GM23248 (cell line): ENCODE measurements at regions not wholly inside any gene's neighbourhood (a gene's known extent, or its start where the extent isn't known, plus 50 kb on each side); places are given as distances from the start of the nearest gene placed in this dataset.

Experiments used
- DNase-seq: peaks from one replicate; pipeline ENCODE4 v3.0.0-alpha.2; 2015
- H2AFZ ChIP-seq: fragments of 200-600 bp; sonication (generic); 2 replicates; pipeline ENCODE4 v1.6.1; 2016; ENCODE audit warnings: antibody characterized with exemption
- H3F3A ChIP-seq: fragments of 200-600 bp; sonication (generic); 2 replicates; pipeline ENCODE4 v1.6.1; 2016; ENCODE audit warnings: mild to moderate bottlenecking, antibody characterized with exemption, mixed run types; ENCODE audit not compliant: insufficient read depth
- H3K27ac ChIP-seq: fragments of 200-600 bp; sonication (generic); 2 replicates; pipeline ENCODE4 v1.5.1; 2016; ENCODE audit warnings: mild to moderate bottlenecking
- H3K27me3 ChIP-seq: fragments of 200-600 bp; sonication (generic); replicated peaks from 2 replicates; pipeline ENCODE4 v1.6.1; 2016; ENCODE audit warnings: mild to moderate bottlenecking; ENCODE audit not compliant: insufficient read depth
- H3K36me3 ChIP-seq: fragments of 200-600 bp; sonication (generic); 2 replicates; pipeline ENCODE4 v1.6.1; 2016; ENCODE audit warnings: low read depth, mild to moderate bottlenecking
- H3K4me1 ChIP-seq: fragments of 200-600 bp; sonication (generic); 2 replicates; pipeline ENCODE4 v1.6.1; 2016; ENCODE audit warnings: mild to moderate bottlenecking; ENCODE audit not compliant: insufficient read depth
- H3K4me2 ChIP-seq: fragments of 200-600 bp; sonication (generic); one replicate; pipeline ENCODE4 v1.6.1; 2016; ENCODE audit warnings: mild to moderate bottlenecking; ENCODE audit not compliant: unreplicated experiment
- H3K4me3 ChIP-seq: fragments of 200-600 bp; sonication (generic); 2 replicates; pipeline ENCODE4 v1.5.1; 2016; ENCODE audit warnings: mild to moderate bottlenecking
- H3K79me2 ChIP-seq: fragments of 200-600 bp; sonication (generic); 2 replicates; pipeline ENCODE4 v1.6.1; 2016; ENCODE audit warnings: mild to moderate bottlenecking; ENCODE audit not compliant: insufficient read depth
- H3K9ac ChIP-seq: fragments of 200-600 bp; sonication (generic); 2 replicates; pipeline ENCODE4 v1.6.1; 2016; ENCODE audit warnings: mild to moderate bottlenecking
- H3K9me2 ChIP-seq: fragments of 200-600 bp; sonication (generic); 2 replicates; pipeline ENCODE4 v1.6.1; 2016; ENCODE audit warnings: mixed run types, mild to moderate bottlenecking, moderate library complexity; ENCODE audit not compliant: insufficient read depth
- H3K9me3 ChIP-seq: fragments of 200-600 bp; sonication (generic); one replicate; pipeline ENCODE4 v1.6.1; 2017; ENCODE audit warnings: low read depth
- H4K20me1 ChIP-seq: fragments of 200-600 bp; sonication (generic); 2 replicates; pipeline ENCODE4 v1.6.0; 2016; ENCODE audit not compliant: insufficient read depth
- EZH2 ChIP-seq: fragments of 200-600 bp; sonication (generic); IDR thresholded peaks from 2 replicates; pipeline ENCODE4 v1.6.1; 2018; ENCODE audit warnings: antibody characterized with exemption, mild to moderate bottlenecking; ENCODE audit not compliant: insufficient read depth, poor library complexity, severe bottlenecking
- EZH2phosphoT487 ChIP-seq: fragments of 200-600 bp; sonication (generic); IDR thresholded peaks from 2 replicates; pipeline ENCODE4 v1.6.1; 2018; ENCODE audit warnings: antibody characterized with exemption, moderate library complexity, mild to moderate bottlenecking, low read depth; ENCODE audit not compliant: insufficient read depth
- WGBS, 2 experiments: methylation state at CpG; one replicate each; pipeline ENCODE4 v1.1.6; 2015 to 2017; ENCODE audit warnings: low lambda C conversion rate in 2 of 2, low coverage in 1 of 2; ENCODE audit errors: missing lambda C conversion rate in 2 of 2; 5-methylcytosine and 5-hydroxymethylcytosine counted together
- in situ Hi-C: fragments of 300-500 bp; cut with MboI; formaldehyde crosslinking; loops from 2 replicates; pipeline ENCODE4 v1.15.0; 2020

DNA sequence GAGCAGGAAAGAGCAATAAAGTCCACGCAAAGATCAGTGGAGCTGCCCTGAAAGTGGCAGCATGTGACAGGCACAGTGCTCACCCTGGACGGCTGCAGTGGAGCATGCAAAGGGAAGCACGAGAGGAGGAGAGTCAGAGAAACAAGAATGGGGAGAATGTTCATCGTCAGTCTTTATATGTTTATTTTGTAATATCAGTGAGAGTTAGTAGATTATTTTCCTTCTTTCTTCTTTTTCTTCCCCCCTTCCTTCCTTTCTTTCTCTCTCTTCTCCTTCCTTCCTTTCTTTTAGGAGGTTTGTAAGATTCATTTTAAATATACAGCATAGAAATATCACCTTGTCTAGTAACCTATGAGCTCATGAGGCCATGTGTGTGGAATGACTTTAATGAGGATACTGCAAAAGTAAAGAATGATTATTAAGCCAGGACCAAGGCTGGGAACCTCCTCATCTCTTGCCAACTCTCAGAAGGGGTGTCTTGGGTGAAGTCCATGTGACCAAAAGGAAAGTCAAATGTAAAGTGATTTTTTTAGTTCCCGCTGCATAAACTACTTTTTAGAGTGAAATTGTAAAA is 321.1 kb downstream of the AASDHPPT start:
- H3K4me1 ChIP-seq = peaks cover 40% of the 10 kb centered on the region
- H3K9ac ChIP-seq = peak overlapping the region; percentile 70
- H4K20me1 ChIP-seq = no peaks in the 10 kb centered on the region
- no peaks in the 10 kb centered on the region for H3K9me3 ChIP-seq
- H3K4me2 ChIP-seq = peak overlapping the region; percentile 76
- peak; percentile 70 for DNase-seq
- TF ChIP-seq EZH2 = no peak
- TF ChIP-seq EZH2phosphoT487 = no peak
- H3K4me3 ChIP-seq = peak overlapping the region; percentile 46
- H3F3A ChIP-seq = peaks cover 36% of the 10 kb centered on the region
- no peaks in the 10 kb centered on the region for H3K9me2 ChIP-seq
- H3K36me3 ChIP-seq = no peaks in the 10 kb centered on the region
- H3K27ac ChIP-seq = peak overlapping the region; percentile 91
- 4 to 11% methylated on average over 5 of the region's 5 CpGs for WGBS, 2 experiments
- in situ Hi-C loops = no loop called here
- H3K27me3 ChIP-seq = no peaks in the 10 kb centered on the region
- H2AFZ ChIP-seq = peak overlapping the region; percentile 61
- no peaks in the 10 kb centered on the region for H3K79me2 ChIP-seq

DNA sequence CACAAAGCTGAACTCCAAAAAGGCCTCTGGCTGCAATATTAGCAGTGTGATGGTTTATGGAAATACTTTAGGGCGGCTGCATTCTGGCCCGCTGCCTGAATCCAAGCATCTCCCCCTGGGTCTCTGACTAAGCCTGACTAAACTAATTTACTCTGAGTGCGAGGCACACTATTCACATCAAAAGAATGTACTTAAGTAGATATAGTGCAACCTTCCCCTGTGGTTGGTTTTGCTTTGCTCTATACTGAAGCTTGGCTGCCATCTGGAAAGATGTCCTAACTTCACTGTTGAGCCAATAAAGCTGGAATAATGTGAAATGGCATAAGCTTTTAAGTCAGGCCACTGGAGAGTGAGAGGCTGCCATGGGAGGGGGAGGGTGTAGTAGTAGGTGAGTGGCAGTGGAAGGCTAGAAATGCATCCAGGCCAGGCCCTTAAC is 321.6 kb downstream of the AASDHPPT start:
- in situ Hi-C loops = no loop called here
- 0% methylated on average over 3 of the region's 3 CpGs for WGBS, 2 experiments

GRCh38 chr11:106399624-106400023 is 322.2 kb downstream of the AASDHPPT start:
- H3K4me2 ChIP-seq = peak overlapping the region; percentile 26
- WGBS, 2 experiments = 74 to 75% methylated on average over 4 of the region's 4 CpGs
- in situ Hi-C loops = no loop called here

More for the DNA sequence above, 321.6 kb downstream of the AASDHPPT start:
- H3K4me1 ChIP-seq = peaks cover 40% of the 10 kb centered on the region
- H3K36me3 ChIP-seq = no peaks in the 10 kb centered on the region
- H3K9me2 ChIP-seq = no peaks in the 10 kb centered on the region
- peak overlapping the region; percentile 46 for H3K4me3 ChIP-seq
- H3K4me2 ChIP-seq = peak overlapping the region; percentile 76
- no peaks in the 10 kb centered on the region for H3K9me3 ChIP-seq
- peak overlapping the region; percentile 70 for H3K9ac ChIP-seq
- H3K27me3 ChIP-seq = no peaks in the 10 kb centered on the region
- H2AFZ ChIP-seq = peak overlapping the region; percentile 61; the same call in 1 of the 2 replicates
- H3F3A ChIP-seq = peaks cover 36% of the 10 kb centered on the region
- H3K27ac ChIP-seq = peak overlapping the region; percentile 91
- DNase-seq = peak; percentile 99
- no peaks in the 10 kb centered on the region for H4K20me1 ChIP-seq
- TF ChIP-seq EZH2phosphoT487 = no peak
- no peaks in the 10 kb centered on the region for H3K79me2 ChIP-seq

DNA sequence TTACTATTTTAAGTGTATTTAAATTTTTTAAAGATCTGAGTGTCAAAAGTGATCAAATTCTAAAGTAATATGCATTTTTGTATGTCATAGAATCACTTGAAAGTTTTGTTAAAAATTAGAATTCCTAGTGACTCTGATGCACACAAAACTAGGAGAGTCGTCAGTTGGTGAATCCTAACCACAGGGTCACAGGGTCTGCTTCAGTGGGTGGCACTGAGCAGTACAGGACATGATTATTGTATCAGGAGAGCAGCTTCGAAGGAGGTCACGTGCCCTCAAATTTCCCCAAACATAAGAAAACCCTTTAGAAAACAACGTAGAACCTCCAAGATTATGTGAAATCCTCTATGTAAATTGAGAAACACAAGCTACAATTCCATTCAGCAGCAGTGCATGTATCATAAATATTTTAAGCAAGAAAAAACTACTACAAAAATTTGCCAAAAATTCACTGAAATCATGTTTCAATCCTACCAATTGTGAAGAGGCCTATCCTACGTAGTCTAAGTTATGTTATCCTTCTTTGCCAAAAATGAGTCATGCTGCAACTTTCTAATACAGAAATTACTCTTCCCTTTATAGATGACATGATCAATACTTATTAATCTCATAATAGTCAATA is 323.6 kb downstream of the AASDHPPT start:
- no peaks in the 10 kb centered on the region for H3K36me3 ChIP-seq
- no peaks in the 10 kb centered on the region for H4K20me1 ChIP-seq
- WGBS, 2 experiments = 89 to 92% methylated on average over 5 of the region's 5 CpGs
- DNase-seq = peak; percentile 27
- H3K9me2 ChIP-seq = no peaks in the 10 kb centered on the region
- H3K27me3 ChIP-seq = no peaks in the 10 kb centered on the region
- no peak overlapping the region for H3K9ac ChIP-seq
- peaks cover 36% of the 10 kb centered on the region for H3F3A ChIP-seq
- in situ Hi-C loops = no loop called here
- peaks cover 40% of the 10 kb centered on the region for H3K4me1 ChIP-seq
- TF ChIP-seq EZH2 = no peak
- no peak for TF ChIP-seq EZH2phosphoT487
- H2AFZ ChIP-seq = no peak overlapping the region
- no peak overlapping the region for H3K4me2 ChIP-seq
- H3K79me2 ChIP-seq = no peaks in the 10 kb centered on the region
- no peak overlapping the region for H3K27ac ChIP-seq
- no peaks in the 10 kb centered on the region for H3K9me3 ChIP-seq
- no peak overlapping the region for H3K4me3 ChIP-seq

More at GRCh38 chr11:106399624-106400023, 322.2 kb downstream of the AASDHPPT start:
- Histone ChIP-seq H3K9ac (no peak overlapping the region), H3K4me1 (peaks cover 40% of the 10 kb centered on the region), H3K9me3 (no peaks in the 10 kb centered on the region), H3K36me3 (no peaks in the 10 kb centered on the region), H4K20me1 (no peaks in the 10 kb centered on the region), H3F3A (peaks cover 36% of the 10 kb centered on the region), H3K9me2 (no peaks in the 10 kb centered on the region), H3K4me3 (no peak overlapping the region), H2AFZ (no peak overlapping the region), H3K27me3 (no peaks in the 10 kb centered on the region), H3K27ac (peak overlapping the region; percentile 91), H3K79me2 (no peaks in the 10 kb centered on the region)
- no peak for TF ChIP-seq EZH2phosphoT487
- no peak for TF ChIP-seq EZH2
- DNase-seq = no peak
